GM20000 (cell line): ENCODE measurements at regions not wholly inside any gene's neighbourhood (a gene's known extent, or its start where the extent isn't known, plus 50 kb on each side); places are given as distances from the start of the nearest gene placed in this dataset.
"Not testable (repeated sequence)": the region's sequence is repeated elsewhere in the genome, so short reads cannot be mapped to it uniquely, and the experiment has no call there.

ENCODE experiments used
- DNase-seq: peaks from one replicate; pipeline ENCODE4 v3.0.0; 2012; ENCODE audit warnings: low spot score

DNA sequence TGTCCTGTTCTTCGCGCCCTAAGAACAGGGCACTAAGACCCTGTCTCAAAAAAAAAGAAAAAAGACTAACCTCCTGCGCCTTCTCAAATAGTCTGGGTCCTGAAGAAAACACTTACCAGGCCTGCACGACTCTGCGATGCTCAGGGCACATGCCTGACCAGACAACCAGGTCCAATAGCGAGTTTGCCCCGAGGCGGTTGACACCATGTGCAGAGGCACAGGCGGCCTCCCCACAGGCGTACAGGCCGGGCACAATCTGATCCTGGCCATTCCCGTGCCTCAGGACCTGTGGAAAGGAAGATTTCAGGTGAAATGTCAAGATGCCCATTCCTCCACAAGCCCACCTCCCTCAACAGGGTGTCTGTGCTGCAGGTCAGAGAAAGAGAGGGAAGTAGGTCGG, 65.9 kb upstream of the TNK2 start:
- not testable (repeated sequence) for DNase-seq

DNA sequence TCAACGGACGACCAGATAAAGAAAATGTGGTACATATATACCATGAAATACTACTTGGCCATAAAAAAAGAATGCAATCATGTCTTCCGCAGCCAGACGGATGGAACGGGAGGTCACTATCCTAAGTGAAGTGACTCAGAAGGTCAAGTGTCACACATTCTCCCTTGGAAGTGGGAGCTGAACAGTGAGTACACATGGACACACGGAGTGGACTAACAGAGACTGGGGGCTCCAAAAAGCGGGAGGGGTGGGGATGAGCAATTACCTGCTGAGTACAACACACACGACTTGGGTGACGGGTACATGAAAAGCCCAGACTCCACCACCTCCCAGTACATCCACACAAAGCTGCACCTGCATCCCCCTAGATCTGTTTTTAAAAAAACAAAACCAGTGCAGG, 62.5 kb upstream of the TNK2 start:
- DNase-seq, result not testable (repeated sequence)

DNA sequence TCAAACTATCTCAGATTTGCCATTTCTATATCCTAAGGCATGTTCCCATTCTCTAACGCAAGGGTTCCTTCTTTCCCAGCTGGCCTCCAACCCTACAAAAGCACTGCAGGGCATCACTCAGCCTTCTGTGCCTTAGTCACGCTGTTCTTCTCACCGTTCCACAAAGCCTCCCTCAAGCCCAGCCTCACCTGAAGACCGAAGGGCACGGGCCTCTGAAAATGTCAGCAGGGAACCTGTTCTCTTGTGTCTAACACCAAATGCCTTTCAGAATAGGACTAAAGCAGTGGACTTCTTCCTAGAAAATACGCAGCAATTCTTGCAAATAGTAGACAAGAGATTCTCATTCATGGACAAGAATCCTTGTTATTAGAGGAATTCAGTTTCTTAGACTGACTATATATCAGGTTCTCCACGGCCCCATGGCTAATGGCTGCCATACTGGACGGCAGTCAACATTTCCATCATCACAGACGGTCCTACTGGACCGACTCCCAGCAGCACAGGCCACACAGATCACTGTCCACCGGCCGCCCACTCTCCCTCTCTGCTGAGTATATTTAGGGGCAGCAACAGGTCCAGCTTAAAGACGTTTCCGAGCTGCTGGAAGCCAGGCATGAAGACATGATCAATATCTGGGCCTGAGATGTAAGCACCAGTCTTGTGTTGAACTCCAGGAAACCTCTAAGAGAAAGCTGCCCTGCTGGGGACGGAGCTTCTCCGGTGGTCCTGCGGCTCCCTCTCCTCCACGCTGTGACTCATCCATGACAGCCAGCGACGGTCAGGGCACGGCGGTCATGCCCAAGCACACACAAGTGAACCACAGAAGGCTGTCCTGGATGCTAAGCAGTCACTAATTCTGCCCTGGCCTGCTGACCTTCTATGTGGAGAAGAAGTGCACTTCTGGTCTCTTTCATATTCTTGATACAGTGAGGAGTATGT, 61.8 kb upstream of the TNK2 start:
- DNase-seq, result not testable (repeated sequence)

DNA sequence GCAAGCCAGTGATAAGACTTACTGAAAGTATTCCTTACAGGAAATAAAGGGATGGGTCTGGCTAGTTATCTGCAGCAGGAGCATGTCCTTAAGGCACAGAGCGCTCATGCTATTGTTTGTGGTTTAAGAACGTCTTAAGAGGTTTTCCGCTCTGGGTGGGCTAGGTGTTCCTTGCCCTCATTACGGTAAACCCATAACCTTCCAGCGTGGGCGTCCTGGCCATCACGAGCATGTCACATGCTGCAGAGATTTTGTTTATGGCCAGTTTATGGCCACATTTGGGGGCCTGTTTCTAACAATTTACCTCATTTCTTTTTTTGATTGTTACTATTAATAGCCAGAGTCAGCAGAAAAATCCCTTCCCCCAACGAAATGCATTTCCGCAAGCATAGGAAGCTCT, 61.0 kb upstream of the TNK2 start:
- not testable (repeated sequence) for DNase-seq

DNA sequence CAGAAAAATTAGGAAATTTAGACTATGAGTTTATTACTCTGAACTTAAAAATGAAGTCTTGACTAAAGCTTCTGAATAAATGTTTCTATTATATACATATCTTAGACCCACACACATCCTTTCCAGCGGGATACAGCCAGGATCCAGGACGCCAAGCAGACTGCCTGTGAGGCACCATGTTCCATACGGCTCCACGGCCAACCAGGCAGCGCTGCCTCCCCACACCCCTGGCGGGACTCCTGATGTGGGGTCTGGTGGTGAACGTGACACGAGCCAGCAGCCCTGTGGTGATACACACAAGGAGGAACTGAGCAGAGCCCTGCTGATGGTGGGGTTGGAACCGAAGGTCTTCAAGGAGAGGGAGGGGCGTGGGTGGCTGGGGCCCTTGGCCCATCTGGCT, 59.8 kb upstream of the TNK2 start:
- DNase-seq, result not testable (repeated sequence)

DNA sequence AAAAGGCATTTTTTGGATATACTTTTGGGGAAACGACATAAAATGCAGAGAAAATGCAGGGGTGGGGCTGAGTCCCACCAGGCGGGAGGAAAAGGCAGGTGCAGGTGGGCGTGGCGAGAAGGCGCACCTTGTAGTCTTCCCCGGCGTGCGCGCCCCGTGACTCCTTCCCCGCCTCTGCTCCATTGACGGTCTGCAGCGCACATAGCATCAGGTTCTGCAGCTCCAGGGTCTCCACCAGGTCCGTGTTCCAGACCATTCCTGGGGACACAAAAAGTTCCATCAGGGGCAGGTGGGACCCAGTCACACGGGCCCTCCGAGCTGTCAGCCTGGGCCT, 59.0 kb upstream of the TNK2 start:
- DNase-seq, result not testable (repeated sequence)

DNA sequence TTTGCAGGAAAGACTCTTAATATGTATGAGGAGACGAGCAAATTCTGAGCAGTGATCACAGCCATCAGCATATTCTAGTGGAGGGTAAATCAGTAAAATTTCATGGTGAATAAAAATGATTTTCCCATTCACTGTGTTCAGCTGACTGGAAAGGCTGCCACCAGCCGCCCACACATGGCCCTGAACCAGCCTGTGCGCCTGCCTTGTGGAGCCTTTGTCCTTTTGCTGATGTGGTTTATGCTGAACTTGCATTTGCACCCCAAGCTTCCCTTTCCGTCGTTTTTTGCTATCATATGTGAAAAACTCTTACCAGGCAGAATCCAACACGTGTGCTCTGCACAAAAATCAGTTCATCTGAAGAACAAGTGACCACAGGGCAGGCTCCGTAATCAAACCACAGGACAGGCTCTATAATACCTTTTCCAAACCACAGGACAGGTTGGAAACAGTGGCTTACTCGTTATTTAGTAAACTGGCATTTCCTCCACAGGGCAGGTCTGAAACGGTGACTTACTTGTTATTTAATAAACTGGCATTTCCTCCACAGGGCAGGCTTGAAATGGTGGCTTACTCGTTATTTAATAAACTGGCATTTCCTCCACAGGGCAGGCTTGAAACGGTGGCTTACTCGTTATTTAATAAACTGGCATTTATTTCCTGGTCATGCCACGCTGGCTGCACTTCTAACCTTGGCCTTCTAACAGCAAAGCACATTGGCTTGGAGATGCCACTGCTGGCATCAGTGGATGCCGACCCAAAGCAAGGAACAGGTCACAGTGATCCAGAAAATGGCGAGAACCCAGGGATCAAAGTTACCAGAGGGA, 58.4 kb upstream of the TNK2 start:
- DNase-seq, result not testable (repeated sequence)

DNA sequence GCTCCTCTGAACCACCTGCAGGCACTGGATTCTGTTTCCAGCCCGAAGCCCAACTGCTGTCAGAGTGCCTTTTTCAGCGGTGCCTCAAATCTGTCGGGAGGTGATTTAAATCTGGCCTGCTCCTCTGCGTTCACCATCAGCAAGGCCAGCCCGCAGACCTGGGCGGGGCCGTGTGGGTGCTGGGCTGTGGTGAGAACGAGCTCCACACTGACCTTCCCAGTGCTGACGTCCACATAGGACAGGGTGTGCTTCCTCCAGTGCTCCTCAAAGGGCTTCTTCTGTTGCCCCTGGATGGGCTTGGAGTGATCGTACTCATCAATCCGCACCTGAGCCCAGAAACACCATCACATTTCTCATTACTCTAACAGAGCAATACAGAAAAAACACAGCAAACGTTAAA, 56.9 kb upstream of the TNK2 start:
- not testable (repeated sequence) for DNase-seq

DNA sequence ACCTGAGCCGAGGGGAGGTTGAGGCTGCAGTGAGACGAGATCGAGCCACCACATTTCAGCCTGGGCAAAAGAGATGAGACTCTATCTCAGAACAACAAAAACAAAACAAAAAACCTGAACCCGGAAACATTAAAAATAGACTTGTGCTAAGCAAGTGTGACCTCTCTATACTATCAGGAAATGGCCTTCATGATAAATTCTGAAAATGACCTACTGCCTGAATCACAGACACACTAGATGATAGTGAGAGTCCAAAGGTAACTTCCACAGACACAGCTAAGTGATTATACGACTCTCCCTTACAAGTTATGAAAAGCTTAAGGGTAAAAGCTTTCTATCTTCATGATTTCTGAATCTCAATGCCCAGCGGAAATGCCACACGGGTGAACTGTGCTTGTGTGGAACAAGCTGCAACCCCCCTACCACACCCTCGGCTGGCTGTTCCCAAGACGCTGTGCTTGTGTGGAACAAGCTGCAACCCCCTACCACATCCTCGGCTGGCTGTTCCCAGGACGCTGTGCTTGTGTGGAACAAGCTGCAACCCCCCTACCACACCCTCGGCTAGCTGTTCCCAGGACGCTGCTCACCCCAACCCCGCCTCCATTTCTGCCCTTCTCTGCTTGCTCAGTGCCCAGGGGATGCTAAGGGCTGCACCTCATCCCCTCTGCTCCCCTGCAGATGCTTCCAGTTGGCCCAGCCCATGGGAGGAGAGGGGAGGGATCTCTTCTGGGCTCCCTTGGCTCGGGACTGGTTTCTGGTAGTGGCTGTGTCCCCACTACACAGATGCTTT, 56.2 kb upstream of the TNK2 start:
- not testable (repeated sequence) for DNase-seq

DNA sequence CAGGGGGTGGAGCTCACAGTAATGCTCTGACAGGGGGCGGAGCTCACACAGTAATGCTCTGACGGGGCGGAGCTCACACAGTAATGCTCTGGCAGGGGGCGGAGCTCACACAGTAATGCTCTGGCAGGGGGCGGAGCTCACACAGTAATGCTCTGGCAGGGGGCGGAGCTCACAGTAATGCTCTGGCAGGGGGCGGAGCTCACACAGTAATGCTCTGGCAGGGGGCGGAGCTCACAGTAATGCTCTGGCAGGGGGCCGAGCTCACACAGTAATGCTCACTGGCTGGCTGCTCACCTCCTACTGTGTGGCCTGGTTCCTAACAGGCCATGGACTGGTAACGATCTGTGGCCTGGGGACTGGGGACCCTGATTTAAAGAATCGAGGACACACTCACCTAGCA, 53.9 kb upstream of the TNK2 start:
- not testable (repeated sequence) for DNase-seq

DNA sequence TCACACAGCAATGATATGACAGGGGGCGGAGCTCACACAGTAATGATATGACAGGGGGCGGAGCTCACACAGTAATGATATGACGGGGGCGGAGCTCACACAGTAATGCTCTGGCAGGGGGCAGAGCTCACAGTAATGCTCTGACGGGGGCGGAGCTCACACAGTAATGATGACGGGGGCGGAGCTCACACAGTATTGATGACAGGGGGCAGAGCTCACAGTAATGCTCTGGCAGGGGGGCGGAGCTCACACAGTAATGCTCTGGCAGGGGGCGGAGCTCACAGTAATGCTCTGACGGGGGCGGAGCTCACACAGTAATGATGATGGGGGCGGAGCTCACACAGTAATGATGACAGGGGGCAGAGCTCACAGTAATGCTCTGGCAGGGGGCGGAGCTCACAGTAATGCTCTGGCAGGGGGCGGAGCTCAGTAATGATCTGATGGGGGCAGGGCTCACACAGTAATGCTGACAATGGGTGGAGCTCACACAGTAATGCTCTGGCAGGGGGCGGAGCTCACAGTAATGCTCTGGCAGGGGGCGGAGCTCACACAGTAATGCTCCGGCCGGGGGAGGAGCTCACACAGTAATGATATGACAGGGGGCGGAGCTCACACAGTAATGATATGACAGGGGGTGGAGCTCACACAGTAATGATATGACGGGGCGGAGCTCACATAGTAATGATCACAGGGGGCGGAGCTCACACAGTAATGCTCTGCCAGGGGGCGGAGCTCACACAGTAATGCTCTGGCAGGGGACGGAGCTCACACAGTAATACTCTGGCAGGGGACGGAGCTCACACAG, 52.8 kb upstream of the TNK2 start:
- not testable (repeated sequence) for DNase-seq

DNA sequence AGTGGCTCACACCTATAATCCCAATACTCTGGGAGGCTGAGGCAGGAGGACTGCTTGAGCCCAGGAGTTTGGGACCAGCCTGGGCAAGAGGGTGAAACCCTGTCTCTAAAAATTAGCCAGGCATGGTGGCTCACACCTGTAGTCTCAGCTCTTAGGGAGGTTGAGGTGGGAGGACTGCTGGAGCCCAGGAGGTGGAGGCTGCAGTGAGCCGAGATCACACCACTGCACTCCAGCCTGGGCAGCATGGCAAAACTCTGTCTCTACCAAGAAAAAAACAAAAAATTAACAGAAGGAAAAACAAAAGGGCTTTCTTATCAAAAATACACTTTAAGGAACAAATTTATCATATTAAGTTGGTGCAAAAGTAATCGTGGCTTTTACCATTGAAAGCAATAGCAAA, 51.8 kb upstream of the TNK2 start:
- not testable (repeated sequence) for DNase-seq

DNA sequence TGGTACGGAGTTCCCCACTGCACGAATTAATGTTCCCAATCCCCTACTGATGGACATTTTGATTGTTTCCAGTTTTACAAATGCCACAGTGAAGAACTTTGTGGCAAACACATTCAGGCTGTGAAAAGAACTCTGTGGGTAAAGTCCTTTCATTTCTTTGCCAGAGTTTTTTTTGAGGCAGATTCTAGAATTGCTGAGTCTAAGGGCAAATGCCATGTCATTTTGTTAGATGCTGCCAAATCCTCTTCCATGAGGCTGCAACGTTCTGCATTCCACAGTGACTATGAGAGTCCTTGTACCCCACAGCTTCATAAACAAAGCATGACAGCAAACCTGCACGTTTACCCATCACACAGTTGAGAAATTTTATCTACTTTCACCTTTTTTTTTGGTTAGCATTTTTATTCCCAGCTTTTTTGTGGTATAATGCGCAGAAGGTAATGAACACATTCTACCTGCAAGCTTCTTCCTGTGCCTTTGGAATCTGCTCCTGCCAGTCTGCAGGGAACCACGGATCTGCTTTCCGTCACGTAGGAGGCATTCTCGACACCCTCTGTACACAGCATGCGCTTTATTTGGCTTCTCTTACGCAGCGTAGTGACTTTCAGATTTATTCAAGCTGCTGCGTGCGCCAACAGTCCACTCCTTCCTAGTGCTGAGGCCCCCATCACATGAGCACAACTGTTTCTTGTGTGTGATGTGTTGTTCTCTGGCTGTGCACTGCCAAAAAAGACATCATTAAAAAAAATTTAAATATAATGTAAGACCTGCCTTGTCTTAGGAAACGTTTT, 51.2 kb upstream of the TNK2 start:
- DNase-seq, result not testable (repeated sequence)

DNA sequence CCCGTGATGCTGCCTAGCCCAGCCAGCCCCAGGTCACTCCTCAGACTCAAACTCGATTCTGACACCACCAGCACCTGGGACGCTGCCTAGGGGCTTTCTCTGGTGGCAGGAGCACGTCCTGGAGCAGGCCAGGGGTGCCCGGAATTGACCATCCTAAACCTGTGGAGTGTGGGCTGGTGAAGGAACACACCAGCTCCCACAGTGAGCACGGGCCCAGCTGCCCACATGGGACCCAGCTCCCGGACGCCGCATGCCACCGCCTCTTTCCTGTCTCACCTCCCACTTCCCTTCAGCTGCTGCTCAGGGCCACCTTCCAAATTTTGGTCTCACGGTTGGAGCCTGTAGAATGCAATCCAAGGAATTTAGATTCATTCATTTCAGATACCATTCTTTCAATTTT, 50.4 kb upstream of the TNK2 start:
- not testable (repeated sequence) for DNase-seq
